ENCODE measurements at regions not wholly inside any gene's neighbourhood (a gene's known extent, or its start where the extent isn't known, plus 50 kb on each side); places are given as distances from the start of the nearest gene placed in this dataset.
A peak's percentile ranks its signal among the peaks of the same experiment; 100 is the strongest.

DNA sequence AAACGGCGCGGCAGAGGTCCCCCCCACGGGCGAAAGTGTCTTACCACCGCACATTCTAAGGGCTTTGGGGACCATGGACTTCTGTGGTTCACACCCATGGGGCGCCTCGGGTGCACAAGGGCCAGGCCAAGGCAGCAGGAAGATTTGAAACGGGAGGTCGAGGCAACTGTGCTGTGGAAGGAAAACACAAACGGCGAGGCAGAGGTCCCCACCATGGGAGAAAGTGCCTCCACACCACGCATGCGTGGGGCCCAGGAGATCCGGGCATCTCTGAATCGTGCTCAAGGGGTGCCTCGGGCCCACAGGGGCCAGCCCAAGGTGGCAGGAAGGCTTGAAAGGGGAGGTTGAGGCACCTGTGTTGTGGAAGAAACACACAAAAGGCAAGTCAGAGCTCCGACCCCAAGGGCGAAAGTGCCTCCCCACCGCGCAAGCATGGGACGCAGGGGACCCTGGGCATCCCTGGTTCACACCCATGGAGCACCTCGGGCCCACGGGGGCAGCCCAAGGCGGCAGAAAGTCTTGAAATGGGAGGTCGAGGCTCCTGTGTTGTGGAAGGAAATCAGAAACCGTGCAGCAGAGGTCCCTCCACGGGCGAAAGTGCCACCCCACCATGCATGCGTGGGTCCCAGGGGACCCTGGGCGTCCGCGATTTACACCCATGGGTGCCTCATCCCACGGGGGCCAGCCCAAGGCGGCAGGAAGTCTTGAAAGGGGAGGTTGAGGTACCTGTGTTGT is 371.0 kb downstream of the ALG10 start:
- H2BK20ac ChIP-seq (ENCODE audit: low read depth, low read length, poor library complexity, severe bottlenecking) = no peak overlapping the region
- no peak overlapping the region for H2AFZ ChIP-seq (ENCODE audit: low read length)
- no peak overlapping the region for H2AK5ac ChIP-seq (ENCODE audit: insufficient read length, low read length)
- no peak overlapping the region for H2BK120ac ChIP-seq (ENCODE audit: low read depth, low read length, poor library complexity, severe bottlenecking)
- H3K79me2 ChIP-seq (ENCODE audit: insufficient read depth, low read length) = no peaks in the 10 kb centered on the region
- H4K91ac ChIP-seq (ENCODE audit: insufficient read length, low read depth, low read length) = no peak overlapping the region
- H3K14ac ChIP-seq (ENCODE audit: insufficient read depth, low read length) = no peak overlapping the region
- H3K27ac Mint-ChIP-seq = no peak overlapping the region
- H4K8ac ChIP-seq (replicated peaks; ENCODE audit: insufficient read length, low read depth, low read length) = no peak overlapping the region
- H2BK5ac ChIP-seq (ENCODE audit: insufficient read length, low read length) = no peak overlapping the region
- no CpG with 5 or more reads among the region's 35 CpGs for WGBS (ENCODE audit: extremely low coverage, insufficient read length, low lambda C conversion rate)
- H4K20me1 ChIP-seq (ENCODE audit: control insufficient read depth, insufficient read depth, insufficient read length) = no peaks in the 10 kb centered on the region
- DNase-seq = peak; percentile 15
- H3K4me3 Mint-ChIP-seq = no peak overlapping the region
- no peaks in the 10 kb centered on the region; the same call in none of the 2 replicates for H3K27me3 Mint-ChIP-seq (ENCODE audit: low read depth)
- H3K79me1 ChIP-seq (ENCODE audit: insufficient read depth, low read depth, low read length, poor library complexity, severe bottlenecking) = no peaks in the 10 kb centered on the region
- no peak overlapping the region for H3K23ac ChIP-seq (ENCODE audit: insufficient read length, low read depth, low read length)
- H3K4me1 ChIP-seq (ENCODE audit: insufficient read depth, low read length) = no peaks in the 10 kb centered on the region
- H3K56ac ChIP-seq (ENCODE audit: insufficient read length, low read depth, low read length) = no peak overlapping the region
- no peak overlapping the region for H4K5ac ChIP-seq (ENCODE audit: insufficient read length, low read depth, low read length)
- H3K9me3 ChIP-seq (ENCODE audit: control insufficient read depth, low read depth, low read length) = peaks cover 97% of the 10 kb centered on the region
- no peaks in the 10 kb centered on the region for H3K4me1 Mint-ChIP-seq
- H3K4me2 ChIP-seq (ENCODE audit: insufficient read depth, insufficient read length, low read length) = no peak overlapping the region
- H3K23me2 ChIP-seq (ENCODE audit: insufficient read length, low read depth, low read length, poor library complexity, severe bottlenecking) = no peaks in the 10 kb centered on the region
- H3K9me3 Mint-ChIP-seq = peaks cover 94 to 100% of the 10 kb centered on the region in 2 experiments
- H3T11ph ChIP-seq (ENCODE audit: low read length) = no peak overlapping the region
- H3K36me3 Mint-ChIP-seq (ENCODE audit: insufficient read depth in 1 of 3, low read depth in 3 of 3) = peaks cover 11 to 27% (median 21%) of the 10 kb centered on the region in 3 experiments; a peak in 6 of 7 replicates
- H2BK12ac ChIP-seq (ENCODE audit: insufficient read length, low read depth, low read length) = no peak overlapping the region
- H3K18ac ChIP-seq (ENCODE audit: insufficient read length, low read depth, low read length) = no peak overlapping the region
- TF ChIP-seq, protein P1, sequence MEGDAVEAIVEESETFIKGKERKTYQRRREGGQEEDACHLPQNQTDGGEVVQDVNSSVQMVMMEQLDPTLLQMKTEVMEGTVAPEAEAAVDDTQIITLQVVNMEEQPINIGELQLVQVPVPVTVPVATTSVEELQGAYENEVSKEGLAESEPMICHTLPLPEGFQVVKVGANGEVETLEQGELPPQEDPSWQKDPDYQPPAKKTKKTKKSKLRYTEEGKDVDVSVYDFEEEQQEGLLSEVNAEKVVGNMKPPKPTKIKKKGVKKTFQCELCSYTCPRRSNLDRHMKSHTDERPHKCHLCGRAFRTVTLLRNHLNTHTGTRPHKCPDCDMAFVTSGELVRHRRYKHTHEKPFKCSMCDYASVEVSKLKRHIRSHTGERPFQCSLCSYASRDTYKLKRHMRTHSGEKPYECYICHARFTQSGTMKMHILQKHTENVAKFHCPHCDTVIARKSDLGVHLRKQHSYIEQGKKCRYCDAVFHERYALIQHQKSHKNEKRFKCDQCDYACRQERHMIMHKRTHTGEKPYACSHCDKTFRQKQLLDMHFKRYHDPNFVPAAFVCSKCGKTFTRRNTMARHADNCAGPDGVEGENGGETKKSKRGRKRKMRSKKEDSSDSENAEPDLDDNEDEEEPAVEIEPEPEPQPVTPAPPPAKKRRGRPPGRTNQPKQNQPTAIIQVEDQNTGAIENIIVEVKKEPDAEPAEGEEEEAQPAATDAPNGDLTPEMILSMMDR (conservative IDR thresholded peaks at IDR 0.05) = no peak
- no peak overlapping the region for H3K4ac ChIP-seq (ENCODE audit: low read depth, low read length)
- no peaks in the 10 kb centered on the region for H3K27me3 ChIP-seq (ENCODE audit: insufficient read depth, low read length)
- H2BK15ac ChIP-seq (ENCODE audit: low read depth, low read length) = no peak overlapping the region
- H3K9ac ChIP-seq (ENCODE audit: extremely low read depth, insufficient read length, low read length) = no peak overlapping the region
- no peak overlapping the region for H3K27ac ChIP-seq (ENCODE audit: insufficient read length, low read depth, low read length)

Measured in H9 (cell line).